ENCODE measurements at regions not wholly inside any gene's neighbourhood (a gene's known extent, or its start where the extent isn't known, plus 50 kb on each side); places are given as distances from the start of the nearest gene placed in this dataset.

DNA sequence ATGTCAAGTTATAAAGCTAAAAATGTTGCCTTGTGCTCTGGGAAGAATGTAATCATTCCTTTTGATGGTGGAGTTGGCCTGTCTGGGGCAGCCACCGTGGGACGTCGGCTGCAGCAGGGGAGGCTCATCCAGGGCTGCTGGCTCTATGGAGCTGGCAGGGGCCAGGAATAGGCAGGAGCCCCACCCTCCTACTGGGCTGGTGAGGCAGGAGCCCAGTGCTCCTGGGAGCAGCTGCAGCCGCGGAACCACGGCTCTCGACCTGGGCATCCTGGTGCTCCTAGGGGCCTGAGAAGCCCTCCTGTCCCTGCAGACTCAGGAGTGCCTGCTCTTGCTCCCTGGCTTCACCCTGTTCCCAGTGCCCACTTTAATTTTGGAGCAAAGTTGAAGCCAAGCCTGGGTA, 127.1 kb downstream of the DIPK2A start:
- Histone ChIP-seq H3K4me3 (ENCODE audit: low read length) (no peak overlapping the region), H3K27me3 (ENCODE audit: insufficient read depth, low read depth, low read length) (no peaks in the 10 kb centered on the region), H3F3A (ENCODE audit: insufficient read depth, low read length, poor library complexity, severe bottlenecking) (no peaks in the 10 kb centered on the region), H3K9ac (ENCODE audit: low read length) (no peak overlapping the region), H2AFZ (ENCODE audit: low read depth, low read length) (no peak overlapping the region), H3K9me2 (ENCODE audit: insufficient read depth, low read length) (no peaks in the 10 kb centered on the region), H3K9me3 (ENCODE audit: low read length) (no peaks in the 10 kb centered on the region), H4K20me1 (ENCODE audit: insufficient read depth) (no peaks in the 10 kb centered on the region), H3K36me3 (ENCODE audit: insufficient read depth, low read length) (no peaks in the 10 kb centered on the region), H3K4me2 (ENCODE audit: low read length) (no peak overlapping the region), H3K79me2 (replicated peaks; ENCODE audit: insufficient read depth, low read length) (no peaks in the 10 kb centered on the region), H3K27ac (ENCODE audit: low read length) (no peak overlapping the region)
- no peak for TF ChIP-seq TAF1 (IDR thresholded peaks at IDR 0.05; ENCODE audit: low read depth)
- TF ChIP-seq MXI1 (conservative IDR thresholded peaks at IDR 0.05; ENCODE audit: poor library complexity, severe bottlenecking), result no peak
- TF ChIP-seq, protein P1, sequence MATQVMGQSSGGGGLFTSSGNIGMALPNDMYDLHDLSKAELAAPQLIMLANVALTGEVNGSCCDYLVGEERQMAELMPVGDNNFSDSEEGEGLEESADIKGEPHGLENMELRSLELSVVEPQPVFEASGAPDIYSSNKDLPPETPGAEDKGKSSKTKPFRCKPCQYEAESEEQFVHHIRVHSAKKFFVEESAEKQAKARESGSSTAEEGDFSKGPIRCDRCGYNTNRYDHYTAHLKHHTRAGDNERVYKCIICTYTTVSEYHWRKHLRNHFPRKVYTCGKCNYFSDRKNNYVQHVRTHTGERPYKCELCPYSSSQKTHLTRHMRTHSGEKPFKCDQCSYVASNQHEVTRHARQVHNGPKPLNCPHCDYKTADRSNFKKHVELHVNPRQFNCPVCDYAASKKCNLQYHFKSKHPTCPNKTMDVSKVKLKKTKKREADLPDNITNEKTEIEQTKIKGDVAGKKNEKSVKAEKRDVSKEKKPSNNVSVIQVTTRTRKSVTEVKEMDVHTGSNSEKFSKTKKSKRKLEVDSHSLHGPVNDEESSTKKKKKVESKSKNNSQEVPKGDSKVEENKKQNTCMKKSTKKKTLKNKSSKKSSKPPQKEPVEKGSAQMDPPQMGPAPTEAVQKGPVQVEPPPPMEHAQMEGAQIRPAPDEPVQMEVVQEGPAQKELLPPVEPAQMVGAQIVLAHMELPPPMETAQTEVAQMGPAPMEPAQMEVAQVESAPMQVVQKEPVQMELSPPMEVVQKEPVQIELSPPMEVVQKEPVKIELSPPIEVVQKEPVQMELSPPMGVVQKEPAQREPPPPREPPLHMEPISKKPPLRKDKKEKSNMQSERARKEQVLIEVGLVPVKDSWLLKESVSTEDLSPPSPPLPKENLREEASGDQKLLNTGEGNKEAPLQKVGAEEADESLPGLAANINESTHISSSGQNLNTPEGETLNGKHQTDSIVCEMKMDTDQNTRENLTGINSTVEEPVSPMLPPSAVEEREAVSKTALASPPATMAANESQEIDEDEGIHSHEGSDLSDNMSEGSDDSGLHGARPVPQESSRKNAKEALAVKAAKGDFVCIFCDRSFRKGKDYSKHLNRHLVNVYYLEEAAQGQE (IDR thresholded peaks at IDR 0.05; ENCODE audit: borderline replicate concordance), result no peak
- TF ChIP-seq, protein P2, sequence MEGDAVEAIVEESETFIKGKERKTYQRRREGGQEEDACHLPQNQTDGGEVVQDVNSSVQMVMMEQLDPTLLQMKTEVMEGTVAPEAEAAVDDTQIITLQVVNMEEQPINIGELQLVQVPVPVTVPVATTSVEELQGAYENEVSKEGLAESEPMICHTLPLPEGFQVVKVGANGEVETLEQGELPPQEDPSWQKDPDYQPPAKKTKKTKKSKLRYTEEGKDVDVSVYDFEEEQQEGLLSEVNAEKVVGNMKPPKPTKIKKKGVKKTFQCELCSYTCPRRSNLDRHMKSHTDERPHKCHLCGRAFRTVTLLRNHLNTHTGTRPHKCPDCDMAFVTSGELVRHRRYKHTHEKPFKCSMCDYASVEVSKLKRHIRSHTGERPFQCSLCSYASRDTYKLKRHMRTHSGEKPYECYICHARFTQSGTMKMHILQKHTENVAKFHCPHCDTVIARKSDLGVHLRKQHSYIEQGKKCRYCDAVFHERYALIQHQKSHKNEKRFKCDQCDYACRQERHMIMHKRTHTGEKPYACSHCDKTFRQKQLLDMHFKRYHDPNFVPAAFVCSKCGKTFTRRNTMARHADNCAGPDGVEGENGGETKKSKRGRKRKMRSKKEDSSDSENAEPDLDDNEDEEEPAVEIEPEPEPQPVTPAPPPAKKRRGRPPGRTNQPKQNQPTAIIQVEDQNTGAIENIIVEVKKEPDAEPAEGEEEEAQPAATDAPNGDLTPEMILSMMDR (IDR thresholded peaks at IDR 0.05; ENCODE audit: poor library complexity, severe bottlenecking), result no peak
- no peak for TF ChIP-seq SMC3 (conservative IDR thresholded peaks at IDR 0.05; ENCODE audit: poor library complexity)
- TF ChIP-seq EZH2 (IDR thresholded peaks at IDR 0.05; ENCODE audit: borderline replicate concordance, insufficient read depth, low read length, poor library complexity, severe bottlenecking), result no peak
- no peak for TF ChIP-seq EP300 (conservative IDR thresholded peaks at IDR 0.05; ENCODE audit: poor library complexity, severe bottlenecking)
- no peak for TF ChIP-seq RAD21 (conservative IDR thresholded peaks at IDR 0.05)
- TF ChIP-seq POLR2AphosphoS5 (IDR thresholded peaks at IDR 0.05), result no peak

DNA sequence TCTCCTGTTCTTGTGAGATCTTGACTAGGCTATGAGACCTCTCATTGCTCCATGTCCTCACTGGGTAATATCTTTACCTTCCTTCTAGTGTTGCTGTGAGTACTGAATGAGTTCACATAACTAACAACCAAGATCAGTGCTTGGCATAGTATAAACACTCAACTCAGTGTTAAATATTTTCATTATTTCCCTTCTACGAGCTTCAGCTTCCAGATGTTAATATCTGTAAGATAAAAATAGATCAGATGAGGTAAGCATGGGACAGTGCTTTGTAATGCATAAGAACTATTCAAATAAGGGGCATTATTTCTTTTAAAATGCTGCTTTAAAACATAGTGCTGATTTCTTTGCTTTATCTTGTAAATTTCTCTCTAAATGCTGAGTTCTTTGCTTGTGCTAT, 130.8 kb downstream of the DIPK2A start:
- Histone ChIP-seq H3K9me2 (ENCODE audit: insufficient read depth, low read length) (no peaks in the 10 kb centered on the region), H3K27me3 (ENCODE audit: insufficient read depth, low read depth, low read length) (no peaks in the 10 kb centered on the region), H3F3A (ENCODE audit: insufficient read depth, low read length, poor library complexity, severe bottlenecking) (no peaks in the 10 kb centered on the region), H3K9ac (ENCODE audit: low read length) (no peak overlapping the region), H3K9me3 (ENCODE audit: low read length) (no peaks in the 10 kb centered on the region), H2AFZ (ENCODE audit: low read depth, low read length) (no peak overlapping the region), H3K4me3 (ENCODE audit: low read length) (no peak overlapping the region), H3K4me2 (ENCODE audit: low read length) (no peak overlapping the region), H3K36me3 (ENCODE audit: insufficient read depth, low read length) (no peaks in the 10 kb centered on the region), H3K79me2 (replicated peaks; ENCODE audit: insufficient read depth, low read length) (no peaks in the 10 kb centered on the region), H4K20me1 (ENCODE audit: insufficient read depth) (no peaks in the 10 kb centered on the region), H3K27ac (ENCODE audit: low read length) (no peak overlapping the region)
- TF ChIP-seq TAF1 (IDR thresholded peaks at IDR 0.05; ENCODE audit: low read depth) (no peak), MXI1 (conservative IDR thresholded peaks at IDR 0.05; ENCODE audit: poor library complexity, severe bottlenecking) (no peak), EP300 (conservative IDR thresholded peaks at IDR 0.05; ENCODE audit: poor library complexity, severe bottlenecking) (no peak), SMC3 (conservative IDR thresholded peaks at IDR 0.05; ENCODE audit: poor library complexity) (no peak), EZH2 (IDR thresholded peaks at IDR 0.05; ENCODE audit: borderline replicate concordance, insufficient read depth, low read length, poor library complexity, severe bottlenecking) (no peak), POLR2AphosphoS5 (IDR thresholded peaks at IDR 0.05) (no peak), RAD21 (conservative IDR thresholded peaks at IDR 0.05) (no peak)
- TF ChIP-seq, protein P1 (IDR thresholded peaks at IDR 0.05; ENCODE audit: borderline replicate concordance), result no peak
- TF ChIP-seq, protein P2 (IDR thresholded peaks at IDR 0.05; ENCODE audit: poor library complexity, severe bottlenecking), result no peak
